PFSK-1 (cell line): ENCODE measurements at regions not wholly inside any gene's neighbourhood (a gene's known extent, or its start where the extent isn't known, plus 50 kb on each side); places are given as distances from the start of the nearest gene placed in this dataset.

Experiments used
- FOXP2 ChIP-seq: optimal IDR thresholded peaks from 2 replicates; pipeline ENCODE3; 2011; ENCODE audit warnings: borderline replicate concordance, control low read depth, inconsistent platforms; ENCODE audit not compliant: insufficient read depth; ENCODE audit errors: extremely low read length, extremely low read depth
- POLR2AphosphoS5 ChIP-seq: IDR thresholded peaks from 2 replicates; pipeline ENCODE4 v1.6.1; 2012; ENCODE audit warnings: low read depth, mild to moderate bottlenecking, control low read depth, low read length, moderate library complexity
- SIN3A ChIP-seq: IDR thresholded peaks from 2 replicates; pipeline ENCODE4 v1.6.1; 2012; ENCODE audit warnings: mild to moderate bottlenecking, low read length, moderate library complexity, borderline replicate concordance; ENCODE audit not compliant: insufficient read depth
- TAF1 ChIP-seq: IDR thresholded peaks from 2 replicates; pipeline ENCODE4 v1.6.1; 2012; ENCODE audit warnings: low read length, control low read depth, borderline replicate concordance; ENCODE audit not compliant: insufficient read depth
- TF ChIP-seq, protein P1 (sequence below), 2 experiments: IDR thresholded peaks; 2 replicates each; pipeline versions ENCODE4 v1.6.1 to v1.8.0; 2011 to 2012; ENCODE audit warnings: low read depth in 2 of 2, low read length in 2 of 2, control low read depth in 1 of 2, inconsistent platforms in 1 of 2, mild to moderate bottlenecking in 1 of 2, moderate library complexity in 1 of 2; ENCODE audit not compliant: insufficient read depth in 1 of 2

DNA sequence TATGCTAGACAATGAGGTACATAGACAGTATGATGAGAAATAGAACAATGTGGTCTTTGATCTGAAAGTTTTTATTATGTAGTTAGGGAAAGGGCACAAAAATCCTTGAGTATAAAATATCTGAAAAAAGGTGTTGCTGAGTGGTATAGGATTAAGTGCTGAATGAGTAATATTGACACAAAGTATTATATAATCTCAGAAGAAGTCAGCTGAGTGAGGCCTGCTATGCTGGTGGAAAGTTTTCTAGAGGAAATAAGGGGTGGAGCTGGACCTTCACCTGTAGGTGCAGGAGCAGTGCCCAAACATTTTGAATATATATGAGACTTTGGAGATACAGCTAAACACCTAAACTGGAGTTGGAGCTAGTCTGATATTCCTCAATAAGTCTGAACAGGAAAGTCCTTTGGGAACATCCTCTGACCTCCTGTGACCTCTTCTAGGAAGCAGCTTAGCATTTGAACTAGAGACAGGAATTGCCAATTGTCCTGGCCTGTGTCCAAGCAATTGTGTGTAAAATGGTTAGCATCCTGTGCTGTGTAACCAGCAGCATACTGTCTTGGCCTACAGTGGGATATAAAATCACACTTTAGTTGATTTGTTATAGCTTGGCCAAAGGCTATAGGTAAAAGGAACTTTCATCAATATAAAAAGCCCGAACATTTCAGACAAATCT is 285.3 kb downstream of the ANKRD50 start:
- TF ChIP-seq, protein P1, sequence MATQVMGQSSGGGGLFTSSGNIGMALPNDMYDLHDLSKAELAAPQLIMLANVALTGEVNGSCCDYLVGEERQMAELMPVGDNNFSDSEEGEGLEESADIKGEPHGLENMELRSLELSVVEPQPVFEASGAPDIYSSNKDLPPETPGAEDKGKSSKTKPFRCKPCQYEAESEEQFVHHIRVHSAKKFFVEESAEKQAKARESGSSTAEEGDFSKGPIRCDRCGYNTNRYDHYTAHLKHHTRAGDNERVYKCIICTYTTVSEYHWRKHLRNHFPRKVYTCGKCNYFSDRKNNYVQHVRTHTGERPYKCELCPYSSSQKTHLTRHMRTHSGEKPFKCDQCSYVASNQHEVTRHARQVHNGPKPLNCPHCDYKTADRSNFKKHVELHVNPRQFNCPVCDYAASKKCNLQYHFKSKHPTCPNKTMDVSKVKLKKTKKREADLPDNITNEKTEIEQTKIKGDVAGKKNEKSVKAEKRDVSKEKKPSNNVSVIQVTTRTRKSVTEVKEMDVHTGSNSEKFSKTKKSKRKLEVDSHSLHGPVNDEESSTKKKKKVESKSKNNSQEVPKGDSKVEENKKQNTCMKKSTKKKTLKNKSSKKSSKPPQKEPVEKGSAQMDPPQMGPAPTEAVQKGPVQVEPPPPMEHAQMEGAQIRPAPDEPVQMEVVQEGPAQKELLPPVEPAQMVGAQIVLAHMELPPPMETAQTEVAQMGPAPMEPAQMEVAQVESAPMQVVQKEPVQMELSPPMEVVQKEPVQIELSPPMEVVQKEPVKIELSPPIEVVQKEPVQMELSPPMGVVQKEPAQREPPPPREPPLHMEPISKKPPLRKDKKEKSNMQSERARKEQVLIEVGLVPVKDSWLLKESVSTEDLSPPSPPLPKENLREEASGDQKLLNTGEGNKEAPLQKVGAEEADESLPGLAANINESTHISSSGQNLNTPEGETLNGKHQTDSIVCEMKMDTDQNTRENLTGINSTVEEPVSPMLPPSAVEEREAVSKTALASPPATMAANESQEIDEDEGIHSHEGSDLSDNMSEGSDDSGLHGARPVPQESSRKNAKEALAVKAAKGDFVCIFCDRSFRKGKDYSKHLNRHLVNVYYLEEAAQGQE (IDR thresholded peaks at IDR 0.05; ENCODE audit: insufficient read depth in 1 of 2, low read depth in 2 of 2, low read length in 2 of 2), result peak in 1 of 2 experiments; percentile 29; a peak in 1 of 4 replicates
- TF ChIP-seq POLR2AphosphoS5 (no peak), TAF1 (no peak)

DNA sequence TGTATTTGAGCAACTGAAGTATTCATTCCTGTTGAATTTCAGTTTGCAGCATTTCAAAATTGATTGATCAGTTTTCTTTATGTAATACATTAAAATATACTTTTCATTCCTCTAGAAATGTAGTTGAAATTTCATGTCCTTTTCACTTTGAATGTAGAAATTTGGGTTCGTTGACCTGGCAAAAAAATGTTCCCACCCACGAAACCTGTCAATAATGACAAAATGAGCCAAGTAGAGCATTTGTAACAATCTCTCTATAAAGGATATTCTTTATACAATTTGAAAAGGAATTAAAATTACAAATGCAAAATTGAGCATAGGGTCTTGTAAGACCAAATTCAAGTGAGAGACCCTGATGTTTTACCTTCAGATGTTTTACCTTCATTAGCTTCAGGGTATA is 283.9 kb downstream of the ANKRD50 start:
- TF ChIP-seq SIN3A (no peak), FOXP2 (no peak), TAF1 (no peak), POLR2AphosphoS5 (no peak)
- TF ChIP-seq, protein P1 (IDR thresholded peaks at IDR 0.05; ENCODE audit: insufficient read depth in 1 of 2, low read depth in 2 of 2, low read length in 2 of 2), result no peak

DNA sequence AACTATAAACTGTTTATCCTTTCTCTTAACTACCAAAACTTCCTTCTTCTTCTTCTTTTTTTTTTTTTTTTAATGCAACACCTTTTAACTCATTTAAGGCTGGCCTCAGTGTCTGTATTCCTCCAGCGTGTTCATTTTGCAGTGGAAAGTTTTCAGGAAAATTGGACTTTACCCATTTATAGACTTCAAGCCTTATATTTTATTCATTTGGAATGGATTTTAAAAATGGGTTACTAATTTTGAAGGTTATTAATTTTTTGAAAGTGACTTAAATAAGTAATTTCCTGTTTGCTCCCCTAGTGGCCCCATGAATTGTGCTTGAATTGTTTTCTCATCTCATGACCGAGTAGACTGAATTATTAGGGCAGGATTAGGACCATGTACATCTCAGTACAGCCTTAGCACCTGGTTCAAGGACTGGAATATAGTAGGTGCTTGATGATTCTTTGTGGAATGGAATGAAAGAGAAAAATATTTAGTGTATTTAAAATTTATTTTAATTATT is 282.7 kb downstream of the ANKRD50 start:
- TF ChIP-seq FOXP2 (no peak), SIN3A (no peak), POLR2AphosphoS5 (no peak), TAF1 (no peak)
- TF ChIP-seq, protein P1 (IDR thresholded peaks at IDR 0.05; ENCODE audit: insufficient read depth in 1 of 2, low read depth in 2 of 2, low read length in 2 of 2), result no peak

DNA sequence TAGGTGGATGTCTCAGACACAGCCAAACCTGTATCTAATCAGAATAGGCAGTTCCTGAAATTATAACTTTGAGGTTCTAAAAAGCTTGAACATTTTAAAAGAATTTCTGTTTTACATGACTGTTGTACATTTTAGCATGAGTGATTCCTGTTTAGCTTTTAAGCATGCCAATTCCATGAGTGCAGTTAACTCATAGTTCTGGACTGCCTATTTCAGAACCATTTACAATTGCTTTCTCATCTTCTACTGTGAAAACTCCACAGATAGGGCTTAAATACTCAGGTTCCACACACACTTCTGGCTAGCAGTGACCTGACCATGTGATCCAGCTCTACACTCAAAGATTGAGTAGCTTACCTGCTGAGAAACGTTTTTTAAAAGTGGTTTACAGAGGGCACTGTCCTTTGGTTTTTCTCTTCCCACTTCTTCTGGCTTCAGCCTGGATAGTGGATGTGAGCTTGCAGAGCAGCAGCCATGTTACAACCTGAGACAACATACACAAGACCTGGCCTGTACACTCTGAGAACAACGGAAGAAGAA is 280.8 kb downstream of the ANKRD50 start:
- TF ChIP-seq POLR2AphosphoS5, result no peak
- TF ChIP-seq FOXP2, result no peak
- no peak for TF ChIP-seq TAF1
- no peak for TF ChIP-seq SIN3A
- TF ChIP-seq, protein P1 (IDR thresholded peaks at IDR 0.05; ENCODE audit: insufficient read depth in 1 of 2, low read depth in 2 of 2, low read length in 2 of 2), result no peak
